Activated CD8-positive, alpha-beta T cell treated with anti-CD3 and anti-CD28 coated beads, Interleukin-2, amount 10 ng/mL, durations not matched to agents 7 days and 5 days (primary cell): ENCODE measurements at regions not wholly inside any gene's neighbourhood (a gene's known extent, or its start where the extent isn't known, plus 50 kb on each side); places are given as distances from the start of the nearest gene placed in this dataset.
"Not testable (repeated sequence)": the region's sequence is repeated elsewhere in the genome, so short reads cannot be mapped to it uniquely, and the experiment has no call there.

Source experiments
- ATAC-seq: fragments of 150-1000 bp; cut with Tn5 transposase; one replicate; pipeline ENCODE4 v1.10.0; 2021; ENCODE audit warnings: moderate library complexity
- CTCF ChIA-PET: fragments of 350-600 bp; sonication (Branson Sonifier 250); formaldehyde crosslinking; loops from one replicate; lab custom pipeline; 2021; ENCODE audit warnings: antibody characterized with exemption; lab: Charles Lee
- POLR2A ChIA-PET: fragments of 350-600 bp; sonication (Branson Sonifier 250); formaldehyde crosslinking; loops from one replicate; lab custom pipeline; 2021; ENCODE audit warnings: antibody characterized with exemption; lab: Charles Lee
- DNase-seq: peaks from one replicate; pipeline ENCODE4 v3.0.0-alpha.2; 2020
- H3K27ac Mint-ChIP-seq: one replicate; pipeline ENCODE4 v1.8.0; 2021; ENCODE audit warnings: mild to moderate bottlenecking, mixed read lengths
- H3K27me3 Mint-ChIP-seq: one replicate; pipeline ENCODE4 v1.8.0; 2021; ENCODE audit warnings: low read depth, mixed read lengths
- H3K36me3 Mint-ChIP-seq: one replicate; pipeline ENCODE4 v1.8.0; 2021; ENCODE audit warnings: low read depth, mixed read lengths
- H3K4me1 Mint-ChIP-seq: one replicate; pipeline ENCODE4 v1.8.0; 2021; ENCODE audit warnings: low read depth, mixed read lengths
- H3K4me3 Mint-ChIP-seq: one replicate; pipeline ENCODE4 v1.8.0; 2021; ENCODE audit warnings: mild to moderate bottlenecking, mixed read lengths
- H3K9me3 Mint-ChIP-seq: one replicate; pipeline ENCODE4 v1.8.0; 2022; ENCODE audit warnings: mixed read lengths; ENCODE audit not compliant: insufficient read depth

GRCh38 chr2:49737606-49738005 lies 583.3 kb upstream of the FSHR start:
- no peaks in the 10 kb centered on the region for H3K36me3 Mint-ChIP-seq
- ChIA-PET CTCF (interaction anchor here (0.7 kb wide), 1 partner anchor 1371 kb away, joined by 3 read pairs; no protein-coding TSS in a partner anchor), POLR2A (no interaction called here)
- no peaks in the 10 kb centered on the region for H3K9me3 Mint-ChIP-seq
- H3K4me1 Mint-ChIP-seq = no peaks in the 10 kb centered on the region
- no peak for ATAC-seq
- DNase-seq = no peak
- no peak overlapping the region for H3K27ac Mint-ChIP-seq
- H3K27me3 Mint-ChIP-seq = no peaks in the 10 kb centered on the region
- H3K4me3 Mint-ChIP-seq = no peak overlapping the region

GRCh38 chr2:49732924-49733323 lies 578.6 kb upstream of the FSHR start:
- H3K4me1 Mint-ChIP-seq, H3K27ac Mint-ChIP-seq, CTCF ChIA-PET, H3K4me3 Mint-ChIP-seq, H3K27me3 Mint-ChIP-seq, H3K36me3 Mint-ChIP-seq, DNase-seq, ATAC-seq, POLR2A ChIA-PET, H3K9me3 Mint-ChIP-seq: not testable (repeated sequence)

GRCh38 chr2:49719241-49719640 lies 564.9 kb upstream of the FSHR start:
- H3K27me3 Mint-ChIP-seq = no peaks in the 10 kb centered on the region
- no peak for DNase-seq
- CTCF ChIA-PET = no interaction called here
- no peak overlapping the region for H3K27ac Mint-ChIP-seq
- POLR2A ChIA-PET = no interaction called here
- H3K4me3 Mint-ChIP-seq = no peak overlapping the region
- H3K9me3 Mint-ChIP-seq = no peaks in the 10 kb centered on the region
- H3K4me1 Mint-ChIP-seq = no peaks in the 10 kb centered on the region
- no peaks in the 10 kb centered on the region for H3K36me3 Mint-ChIP-seq
- ATAC-seq = no peak

- H3K9me3 Mint-ChIP-seq = no peaks in the 10 kb centered on the region
- ATAC-seq = no peak
- no peaks in the 10 kb centered on the region for H3K36me3 Mint-ChIP-seq
- no peaks in the 10 kb centered on the region for H3K4me1 Mint-ChIP-seq
- no peak for DNase-seq
- no peak overlapping the region for H3K4me3 Mint-ChIP-seq
- no peaks in the 10 kb centered on the region for H3K27me3 Mint-ChIP-seq
- H3K27ac Mint-ChIP-seq = no peak overlapping the region
- ChIA-PET CTCF (no interaction called here), POLR2A (no interaction called here)
These were observed 561.3 kb upstream of the FSHR start for GRCh38 chr2:49715597-49715996.

GRCh38 chr2:49714454-49714853 lies 560.1 kb upstream of the FSHR start:
- no peak overlapping the region for H3K27ac Mint-ChIP-seq
- ATAC-seq = no peak
- CTCF ChIA-PET = no interaction called here
- POLR2A ChIA-PET = no interaction called here
- H3K4me3 Mint-ChIP-seq = no peak overlapping the region
- H3K9me3 Mint-ChIP-seq = no peaks in the 10 kb centered on the region
- H3K27me3 Mint-ChIP-seq = no peaks in the 10 kb centered on the region
- H3K36me3 Mint-ChIP-seq = no peaks in the 10 kb centered on the region
- no peaks in the 10 kb centered on the region for H3K4me1 Mint-ChIP-seq
- no peak for DNase-seq

GRCh38 chr2:49702740-49703139 lies 548.4 kb upstream of the FSHR start:
- ATAC-seq (no peak), DNase-seq (no peak)
- ChIA-PET CTCF (no interaction called here), POLR2A (no interaction called here)
- Mint-ChIP-seq H3K4me1 (no peaks in the 10 kb centered on the region), H3K9me3 (peaks cover 3% of the 10 kb centered on the region), H3K27me3 (no peaks in the 10 kb centered on the region), H3K36me3 (no peaks in the 10 kb centered on the region), H3K27ac (no peak overlapping the region), H3K4me3 (no peak overlapping the region)

GRCh38 chr2:49693961-49694360 lies 539.6 kb upstream of the FSHR start:
- Mint-ChIP-seq H3K9me3 (peaks cover 7% of the 10 kb centered on the region), H3K4me1 (no peaks in the 10 kb centered on the region), H3K36me3 (no peaks in the 10 kb centered on the region), H3K4me3 (no peak overlapping the region), H3K27me3 (no peaks in the 10 kb centered on the region), H3K27ac (no peak overlapping the region)
- ChIA-PET POLR2A (no interaction called here), CTCF (no interaction called here)
- ATAC-seq (no peak), DNase-seq (no peak)

GRCh38 chr2:49692022-49692421 lies 537.7 kb upstream of the FSHR start:
- H3K9me3 Mint-ChIP-seq, CTCF ChIA-PET, H3K27me3 Mint-ChIP-seq, H3K4me1 Mint-ChIP-seq, H3K36me3 Mint-ChIP-seq, DNase-seq, POLR2A ChIA-PET, ATAC-seq, H3K4me3 Mint-ChIP-seq, H3K27ac Mint-ChIP-seq: not testable (repeated sequence)

GRCh38 chr2:49687918-49688317 lies 533.6 kb upstream of the FSHR start:
- CTCF ChIA-PET = interaction anchor here (2.2 kb wide), 1 partner anchor 456 kb away, joined by 6 read pairs; no protein-coding TSS in a partner anchor
- Mint-ChIP-seq H3K27ac (no peak overlapping the region), H3K27me3 (no peaks in the 10 kb centered on the region), H3K4me1 (no peaks in the 10 kb centered on the region), H3K9me3 (peaks cover 7% of the 10 kb centered on the region), H3K36me3 (no peaks in the 10 kb centered on the region), H3K4me3 (no peak overlapping the region)
- DNase-seq = no peak
- POLR2A ChIA-PET = no interaction called here
- no peak for ATAC-seq

- Mint-ChIP-seq H3K36me3 (no peaks in the 10 kb centered on the region), H3K9me3 (peaks cover 7% of the 10 kb centered on the region), H3K27ac (no peak overlapping the region), H3K27me3 (no peaks in the 10 kb centered on the region), H3K4me3 (no peak overlapping the region), H3K4me1 (no peaks in the 10 kb centered on the region)
- DNase-seq = no peak
- ChIA-PET CTCF (interaction anchor here (2.2 kb wide), 1 partner anchor 457 kb away, joined by 6 read pairs; no protein-coding TSS in a partner anchor), POLR2A (no interaction called here)
- ATAC-seq = no peak
These were observed 532.7 kb upstream of the FSHR start for GRCh38 chr2:49686897-49687442.

GRCh38 chr2:49686291-49686690 lies 532.0 kb upstream of the FSHR start:
- no peak overlapping the region for H3K27ac Mint-ChIP-seq
- no peak overlapping the region for H3K4me3 Mint-ChIP-seq
- H3K27me3 Mint-ChIP-seq = no peaks in the 10 kb centered on the region
- ATAC-seq (no peak), DNase-seq (no peak)
- ChIA-PET CTCF (no interaction called here), POLR2A (no interaction called here)
- no peaks in the 10 kb centered on the region for H3K36me3 Mint-ChIP-seq
- no peaks in the 10 kb centered on the region for H3K4me1 Mint-ChIP-seq
- H3K9me3 Mint-ChIP-seq = peaks cover 7% of the 10 kb centered on the region

GRCh38 chr2:49677227-49677626 lies 522.9 kb upstream of the FSHR start:
- H3K27me3 Mint-ChIP-seq = no peaks in the 10 kb centered on the region
- CTCF ChIA-PET = no interaction called here
- H3K9me3 Mint-ChIP-seq = peaks cover 9% of the 10 kb centered on the region
- POLR2A ChIA-PET = no interaction called here
- H3K27ac Mint-ChIP-seq = no peak overlapping the region
- H3K4me3 Mint-ChIP-seq = no peak overlapping the region
- H3K36me3 Mint-ChIP-seq = no peaks in the 10 kb centered on the region
- no peak for DNase-seq
- ATAC-seq = no peak
- no peaks in the 10 kb centered on the region for H3K4me1 Mint-ChIP-seq

- no peak overlapping the region for H3K4me3 Mint-ChIP-seq
- no peak for DNase-seq
- peaks cover 12% of the 10 kb centered on the region for H3K9me3 Mint-ChIP-seq
- no peaks in the 10 kb centered on the region for H3K27me3 Mint-ChIP-seq
- ChIA-PET POLR2A (no interaction called here), CTCF (no interaction called here)
- H3K27ac Mint-ChIP-seq = no peak overlapping the region
- no peaks in the 10 kb centered on the region for H3K36me3 Mint-ChIP-seq
- ATAC-seq = no peak
- no peaks in the 10 kb centered on the region for H3K4me1 Mint-ChIP-seq
These were observed 510.5 kb upstream of the FSHR start for GRCh38 chr2:49664827-49665226.
